Esophagus muscularis mucosa (tissue), 4 donors: ENCODE measurements at regions not wholly inside any gene's neighbourhood (a gene's known extent, or its start where the extent isn't known, plus 50 kb on each side); places are given as distances from the start of the nearest gene placed in this dataset.

Source experiments
- DNase-seq: peaks from one replicate; pipeline ENCODE4 v3.0.0-alpha.2; 2017; ENCODE audit errors: extremely low spot score
- H3K27ac ChIP-seq, 4 donors: fragments of 200-600 bp; sonication (generic); replicated peaks in 1 of 4; 1 replicate in 3 of 4; 2 replicates in 1 of 4; pipeline ENCODE4 v1.5.1; 2016 to 2019; ENCODE audit warnings: mild to moderate bottlenecking in 1 of 4
- H3K27me3 ChIP-seq, 4 donors: fragments of 200-600 bp; sonication (generic); one replicate each; pipeline versions ENCODE4 v1.5.1 to v1.6.0; 2016 to 2019
- H3K36me3 ChIP-seq, 4 donors: fragments of 200-600 bp; sonication (generic); one replicate each; pipeline ENCODE4 v1.5.1; 2016 to 2019
- H3K4me1 ChIP-seq, 4 donors: fragments of 200-600 bp; sonication (generic); one replicate each; pipeline ENCODE4 v1.5.1; 2016 to 2019
- H3K4me3 ChIP-seq, 4 donors: fragments of 200-600 bp; sonication (generic); 1 replicate in 2 of 4; 2 replicates in 2 of 4; pipeline ENCODE4 v1.5.1; 2016 to 2019; ENCODE audit warnings: mild to moderate bottlenecking in 4 of 4, moderate library complexity in 1 of 4
- H3K9me3 ChIP-seq, 4 donors: fragments of 200-600 bp; sonication (generic); 1 replicate in 3 of 4; 2 replicates in 1 of 4; pipeline ENCODE4 v1.5.1; 2016 to 2019
- EP300 ChIP-seq: sonication (generic); formaldehyde crosslinking; IDR thresholded peaks from one replicate; pipeline ENCODE4 v1.6.1; 2017; ENCODE audit warnings: antibody characterized with exemption
- POLR2A ChIP-seq: fragments of 450-650 bp; IDR thresholded peaks from one replicate; pipeline ENCODE4 v1.6.1; 2017; ENCODE audit warnings: antibody characterized with exemption, moderate library complexity, mild to moderate bottlenecking, low read depth
- POLR2AphosphoS5 ChIP-seq, 2 donors: sonication (generic); formaldehyde crosslinking; IDR thresholded peaks; one replicate each; pipeline ENCODE4 v1.6.1; 2017; ENCODE audit warnings: antibody characterized with exemption in 2 of 2
- WGBS: methylation state at CpG from one replicate; pipeline ENCODE4 v1.1.5; 2018; 5-methylcytosine and 5-hydroxymethylcytosine counted together
- intact Hi-C: fragments of 100-400 bp; cut with DNase I; formaldehyde crosslinking; loops from one replicate; pipeline ENCODE4 v1.15.1; 2023
- TF ChIP-seq, protein P1 (sequence below), 3 experiments: fragments of 200-600 bp in 2 of 3; fragments of 450-650 bp in 1 of 3; sonication (generic) in 2 of 3; IDR thresholded peaks; one replicate each; pipeline ENCODE4 v1.5.1; 2017 to 2019; ENCODE audit warnings: antibody characterized with exemption in 3 of 3, mild to moderate bottlenecking in 2 of 3, moderate library complexity in 1 of 3

DNA sequence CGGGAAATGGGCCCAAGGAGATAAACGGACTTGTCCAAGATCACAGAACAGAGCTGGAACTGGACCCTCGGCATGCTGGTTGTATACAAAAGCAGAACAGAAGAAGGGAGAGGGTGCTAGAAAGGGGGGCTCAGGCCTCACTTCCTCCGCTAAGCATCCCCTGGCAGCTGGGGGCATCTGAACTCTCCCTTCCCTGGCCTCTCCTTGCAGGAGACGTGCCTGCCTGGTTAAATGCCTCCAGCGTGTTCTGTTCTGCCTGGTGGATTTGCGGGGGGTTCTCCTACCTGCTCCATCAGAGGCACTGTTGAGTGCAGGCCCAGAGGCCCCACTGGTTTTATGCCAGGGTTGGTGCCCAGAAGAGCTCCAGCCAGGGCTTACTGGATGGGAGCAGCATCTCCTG lies 124.7 kb downstream of the ZFP36L2 start:
- Histone ChIP-seq H3K27ac (peak overlapping the region; percentile 81 to 90 (median 85)), H3K9me3 (no peaks in the 10 kb centered on the region), H3K4me3 (peak overlapping the region; percentile 52 to 68 (median 60)), H3K4me1 (peaks cover 34 to 61% (median 52%) of the 10 kb centered on the region in 4 donors), H3K27me3 (no peaks in the 10 kb centered on the region), H3K36me3 (no peaks in the 10 kb centered on the region)
- intact Hi-C loops: loop anchor here (10.0 kb wide), 1 partner anchor 77 kb away; no protein-coding TSS in a partner anchor
- no peak for DNase-seq
- TF ChIP-seq EP300 (no peak), POLR2AphosphoS5 (IDR thresholded peaks at IDR 0.05) (no peak), POLR2A (no peak)
- TF ChIP-seq, protein P1, sequence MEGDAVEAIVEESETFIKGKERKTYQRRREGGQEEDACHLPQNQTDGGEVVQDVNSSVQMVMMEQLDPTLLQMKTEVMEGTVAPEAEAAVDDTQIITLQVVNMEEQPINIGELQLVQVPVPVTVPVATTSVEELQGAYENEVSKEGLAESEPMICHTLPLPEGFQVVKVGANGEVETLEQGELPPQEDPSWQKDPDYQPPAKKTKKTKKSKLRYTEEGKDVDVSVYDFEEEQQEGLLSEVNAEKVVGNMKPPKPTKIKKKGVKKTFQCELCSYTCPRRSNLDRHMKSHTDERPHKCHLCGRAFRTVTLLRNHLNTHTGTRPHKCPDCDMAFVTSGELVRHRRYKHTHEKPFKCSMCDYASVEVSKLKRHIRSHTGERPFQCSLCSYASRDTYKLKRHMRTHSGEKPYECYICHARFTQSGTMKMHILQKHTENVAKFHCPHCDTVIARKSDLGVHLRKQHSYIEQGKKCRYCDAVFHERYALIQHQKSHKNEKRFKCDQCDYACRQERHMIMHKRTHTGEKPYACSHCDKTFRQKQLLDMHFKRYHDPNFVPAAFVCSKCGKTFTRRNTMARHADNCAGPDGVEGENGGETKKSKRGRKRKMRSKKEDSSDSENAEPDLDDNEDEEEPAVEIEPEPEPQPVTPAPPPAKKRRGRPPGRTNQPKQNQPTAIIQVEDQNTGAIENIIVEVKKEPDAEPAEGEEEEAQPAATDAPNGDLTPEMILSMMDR (IDR thresholded peaks at IDR 0.05): no peak
- WGBS: 78% methylated on average over 3 of the region's 7 CpGs

DNA sequence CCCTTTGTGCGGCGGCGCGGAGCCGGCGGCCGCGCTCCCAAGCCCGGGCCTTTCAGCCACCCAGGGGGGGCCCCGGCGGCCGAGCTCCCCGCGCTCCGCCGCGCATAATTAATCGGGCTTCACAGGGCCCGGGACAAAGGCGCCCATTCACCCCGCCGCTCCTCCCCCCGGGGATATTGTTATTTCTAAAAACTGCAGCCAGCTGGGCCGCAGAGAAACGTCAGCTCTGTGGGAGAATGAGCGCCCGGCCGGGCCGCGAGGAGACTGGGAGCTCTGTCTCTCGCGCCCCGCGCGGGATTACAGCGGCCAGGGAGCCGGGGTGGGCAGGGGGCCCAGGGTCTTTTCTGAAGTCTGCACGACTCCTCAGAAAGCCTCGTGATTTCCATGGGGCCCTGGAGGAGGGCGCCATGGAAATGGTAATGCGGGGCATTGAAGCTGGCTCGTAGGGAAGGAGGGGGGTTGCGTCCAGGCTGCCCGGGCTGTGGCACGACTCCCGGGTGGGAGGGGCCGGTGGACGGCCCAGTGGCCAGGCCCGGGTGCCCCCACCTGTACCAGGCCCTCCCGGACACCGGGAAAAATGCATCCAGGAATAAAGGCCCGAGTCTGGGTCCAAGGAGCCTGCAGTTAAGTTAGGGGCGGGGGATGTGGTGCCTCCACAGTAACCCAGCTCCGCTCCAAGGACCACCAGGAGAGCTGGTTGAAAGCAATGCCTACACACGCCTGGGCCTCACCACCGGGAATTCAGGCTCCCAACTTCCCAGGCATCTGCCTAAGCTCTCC lies 125.3 kb downstream of the ZFP36L2 start:
- no peak for DNase-seq
- peak overlapping the region; percentile 81 to 90 (median 85) for H3K27ac ChIP-seq
- 33% methylated on average over 31 of the region's 56 CpGs for WGBS
- H3K4me3 ChIP-seq: peak overlapping the region; percentile 52 to 68 (median 60)
- peaks cover 27 to 55% (median 46%) of the 10 kb centered on the region in 4 donors for H3K4me1 ChIP-seq
- no peaks in the 10 kb centered on the region for H3K9me3 ChIP-seq
- TF ChIP-seq POLR2A: no peak
- TF ChIP-seq POLR2AphosphoS5 (IDR thresholded peaks at IDR 0.05): peak; percentile 49 to 72
- H3K36me3 ChIP-seq: no peaks in the 10 kb centered on the region
- intact Hi-C loops: loop anchor here (10.0 kb wide), 1 partner anchor 76 kb away; no protein-coding TSS in a partner anchor
- no peaks in the 10 kb centered on the region for H3K27me3 ChIP-seq

DNA sequence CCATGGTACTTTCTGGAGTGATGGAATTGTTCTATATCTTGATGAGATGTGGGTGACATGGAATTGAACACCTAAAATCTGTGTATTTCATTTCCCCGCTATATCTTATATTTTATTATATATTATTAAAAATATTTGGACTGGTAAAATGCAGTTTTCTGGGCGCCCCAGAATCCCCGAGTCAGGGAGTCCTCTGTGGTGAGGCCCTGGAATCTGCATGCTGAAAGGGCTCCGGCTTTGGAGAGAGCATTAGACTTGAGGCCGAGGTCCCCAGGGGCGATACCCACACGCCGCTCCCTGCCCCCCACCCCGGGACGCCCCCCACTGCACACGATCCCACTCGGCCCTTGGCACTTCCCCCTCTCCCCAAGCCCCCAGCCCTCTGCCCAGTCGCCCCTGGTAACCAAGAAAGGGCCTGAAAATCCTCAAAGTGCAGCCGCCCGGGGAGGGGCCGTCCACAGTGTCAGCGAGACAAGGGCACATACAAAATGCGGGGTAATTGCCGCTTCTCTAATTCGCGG lies 126.0 kb downstream of the ZFP36L2 start:
- DNase-seq: no peak
- Histone ChIP-seq H3K9me3 (no peaks in the 10 kb centered on the region), H3K36me3 (no peaks in the 10 kb centered on the region), H3K4me1 (peaks cover 21 to 48% (median 39%) of the 10 kb centered on the region in 4 donors), H3K27ac (peak overlapping the region; percentile 81 to 90 (median 85)), H3K4me3 (peak overlapping the region; percentile 52 to 68 (median 60)), H3K27me3 (no peaks in the 10 kb centered on the region)
- TF ChIP-seq EP300 (no peak), POLR2A (no peak), POLR2AphosphoS5 (IDR thresholded peaks at IDR 0.05) (no peak)
- TF ChIP-seq, protein P1 (IDR thresholded peaks at IDR 0.05): no peak
- intact Hi-C loops: loop anchor here (10.0 kb wide), 1 partner anchor 76 kb away; no protein-coding TSS in a partner anchor
- WGBS: 67% methylated on average over 16 of the region's 21 CpGs

DNA sequence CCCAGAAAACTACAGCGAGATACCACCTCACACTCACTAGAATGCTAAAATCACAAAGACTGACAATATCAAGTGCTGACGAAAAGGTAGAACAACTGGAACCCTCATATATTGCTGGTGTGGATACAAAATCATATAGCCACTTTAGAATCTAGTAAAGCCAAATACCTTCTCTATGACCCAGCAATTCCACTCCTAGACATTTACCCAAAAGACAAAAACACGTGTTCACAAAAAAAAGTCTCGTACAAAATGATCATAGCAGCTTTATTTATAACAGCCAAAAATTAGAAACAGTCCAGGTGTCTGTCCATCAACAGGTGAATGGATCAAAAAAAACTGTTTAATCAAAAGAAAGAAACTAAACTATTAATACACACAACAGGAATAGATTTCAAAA lies 126.6 kb downstream of the ZFP36L2 start:
- DNase-seq: no peak
- Histone ChIP-seq H3K4me3 (no peak overlapping the region), H3K36me3 (no peaks in the 10 kb centered on the region), H3K27me3 (no peaks in the 10 kb centered on the region), H3K27ac (no peak overlapping the region), H3K4me1 (peaks cover 19 to 42% (median 33%) of the 10 kb centered on the region in 4 donors), H3K9me3 (no peaks in the 10 kb centered on the region)
- 98% methylated on average over 4 of the region's 4 CpGs for WGBS
- no peak for TF ChIP-seq POLR2AphosphoS5 (IDR thresholded peaks at IDR 0.05)
- no peak for TF ChIP-seq EP300
- TF ChIP-seq POLR2A: no peak
- TF ChIP-seq, protein P1 (IDR thresholded peaks at IDR 0.05): no peak
- intact Hi-C loops: loop anchor here (10.0 kb wide), 1 partner anchor 75 kb away; no protein-coding TSS in a partner anchor

DNA sequence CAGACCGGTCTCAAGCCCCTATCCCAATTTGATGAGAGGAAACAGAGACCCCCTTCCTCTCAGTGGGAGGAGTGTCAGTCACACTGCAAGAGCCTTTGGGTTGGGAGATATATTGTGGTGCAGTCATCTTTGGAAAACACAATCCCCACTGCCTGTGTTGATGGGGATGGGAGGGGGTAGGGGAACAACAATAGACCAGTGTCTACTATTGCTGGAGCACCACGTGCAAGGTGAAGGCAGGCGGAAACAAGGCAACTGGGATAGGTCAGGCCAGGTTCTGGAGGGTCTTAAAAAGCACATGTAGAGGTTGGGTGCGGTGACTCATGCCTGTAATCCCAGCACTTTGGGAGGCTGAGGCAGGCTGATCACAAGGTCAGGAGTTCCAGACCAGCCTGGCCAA lies 127.9 kb downstream of the ZFP36L2 start:
- peak overlapping the region in 2 of 4 donors; percentile 22 to 34 for H3K27ac ChIP-seq
- no peaks in the 10 kb centered on the region for H3K36me3 ChIP-seq
- H3K4me1 ChIP-seq: peaks cover 19 to 40% (median 31%) of the 10 kb centered on the region in 4 donors
- H3K4me3 ChIP-seq: no peak overlapping the region
- H3K27me3 ChIP-seq: no peaks in the 10 kb centered on the region
- WGBS: 98% methylated on average over 4 of the region's 4 CpGs
- TF ChIP-seq POLR2A (no peak), EP300 (no peak), POLR2AphosphoS5 (IDR thresholded peaks at IDR 0.05) (no peak)
- TF ChIP-seq, protein P1 (IDR thresholded peaks at IDR 0.05): no peak
- H3K9me3 ChIP-seq: no peaks in the 10 kb centered on the region
- intact Hi-C loops: no loop called here
- no peak for DNase-seq
